AG09309 (cell line): ENCODE measurements at regions not wholly inside any gene's neighbourhood (a gene's known extent, or its start where the extent isn't known, plus 50 kb on each side); places are given as distances from the start of the nearest gene placed in this dataset.
"Not testable (repeated sequence)": the region's sequence is repeated elsewhere in the genome, so short reads cannot be mapped to it uniquely, and the experiment has no call there.

ENCODE experiments used
- DNase-seq: peaks from one replicate; pipeline ENCODE4 v3.0.0-alpha.2; 2010; ENCODE audit warnings: low read depth
- H3K4me3 ChIP-seq: 2 replicates; pipeline ENCODE4 v1.5.1; 2011; ENCODE audit warnings: mild to moderate bottlenecking, low read depth, low read length, moderate library complexity; ENCODE audit not compliant: control insufficient read depth
- CTCF ChIP-seq: IDR thresholded peaks from 2 replicates; pipeline ENCODE4 v1.5.1; 2011; ENCODE audit warnings: mild to moderate bottlenecking, low read depth, low read length, inconsistent platforms; ENCODE audit not compliant: insufficient read depth, control insufficient read depth; ENCODE audit errors: missing control alignments

GRCh38 chr14:43795600-43796228, 711.4 kb downstream of the FSCB start:
- TF ChIP-seq CTCF, result no peak
- DNase-seq, result no peak
- H3K4me3 ChIP-seq, result no peak overlapping the region

GRCh38 chr14:43793579-43793978, 713.5 kb downstream of the FSCB start:
- DNase-seq, result no peak
- no peak overlapping the region for H3K4me3 ChIP-seq
- no peak for TF ChIP-seq CTCF

GRCh38 chr14:43792980-43793379, 714.1 kb downstream of the FSCB start:
- no peak for DNase-seq
- TF ChIP-seq CTCF, result no peak

GRCh38 chr14:43790681-43791080, 716.4 kb downstream of the FSCB start:
- TF ChIP-seq CTCF, result no peak
- no peak for DNase-seq
- H3K4me3 ChIP-seq, result no peak overlapping the region

More at GRCh38 chr14:43792980-43793379, 714.1 kb downstream of the FSCB start:
- no peak overlapping the region for H3K4me3 ChIP-seq

- H3K4me3 ChIP-seq, result no peak overlapping the region
- TF ChIP-seq CTCF, result no peak
- DNase-seq, result no peak
Observed at GRCh38 chr14:43789458-43789857, 717.6 kb downstream of the FSCB start.

GRCh38 chr14:43786066-43786762, 720.9 kb downstream of the FSCB start:
- no peak for TF ChIP-seq CTCF
- no peak overlapping the region for H3K4me3 ChIP-seq
- no peak for DNase-seq

GRCh38 chr14:43784432-43784831, 722.7 kb downstream of the FSCB start:
- not testable (repeated sequence) for DNase-seq, H3K4me3 ChIP-seq
